ENCODE measurements at regions not wholly inside any gene's neighbourhood (a gene's known extent, or its start where the extent isn't known, plus 50 kb on each side); places are given as distances from the start of the nearest gene placed in this dataset.

DNA sequence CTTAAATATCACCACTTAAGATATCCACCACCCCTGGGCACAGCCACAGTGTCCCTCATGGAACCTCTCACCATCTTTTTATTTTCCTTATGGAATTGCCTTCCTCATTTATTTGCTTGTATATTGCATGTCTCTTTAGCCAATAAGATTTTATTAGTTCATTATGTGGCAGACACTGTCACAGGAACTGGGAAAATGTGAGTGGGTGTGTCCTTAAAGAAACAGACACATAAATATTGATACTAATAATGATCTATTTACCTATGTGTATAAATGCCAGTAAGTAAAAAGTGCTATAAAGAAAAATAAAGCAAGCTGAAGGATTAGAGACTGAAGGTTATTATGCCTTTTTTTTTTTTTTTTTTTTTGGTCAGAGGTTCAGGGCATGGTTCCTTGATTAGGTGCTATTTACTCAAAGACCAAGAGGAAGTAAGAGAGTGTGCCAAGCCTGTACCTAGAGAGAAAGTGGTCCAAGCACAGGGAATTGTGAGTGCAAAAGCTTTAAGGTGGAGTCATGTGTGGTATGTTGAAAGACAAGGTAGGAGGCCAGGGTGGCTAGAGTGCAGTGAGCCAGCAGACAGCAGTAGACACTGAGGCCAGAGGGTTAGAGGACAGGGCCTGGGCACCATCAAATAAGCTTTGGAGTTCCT lies 589.0 kb downstream of the USP25 start:
- no peaks in the 10 kb centered on the region for H3K9me3 ChIP-seq
- no peaks in the 10 kb centered on the region for H3K4me1 Mint-ChIP-seq (ENCODE audit: low read depth, unreplicated experiment)
- CTCF ChIA-PET: no interaction called here
- DNase-seq: no peak
- no peaks in the 10 kb centered on the region for H3K36me3 ChIP-seq (ENCODE audit: control insufficient read depth, insufficient read depth, low read length)
- no peak overlapping the region for H3K27ac Mint-ChIP-seq (ENCODE audit: unreplicated experiment)
- no peak overlapping the region for H3K4me3 ChIP-seq (ENCODE audit: low read depth, low read length)
- no peaks in the 10 kb centered on the region for H3K9me3 Mint-ChIP-seq (ENCODE audit: unreplicated experiment)
- BruUV-seq (replicated peaks): no TSS peak
- TF ChIP-seq, protein P1, sequence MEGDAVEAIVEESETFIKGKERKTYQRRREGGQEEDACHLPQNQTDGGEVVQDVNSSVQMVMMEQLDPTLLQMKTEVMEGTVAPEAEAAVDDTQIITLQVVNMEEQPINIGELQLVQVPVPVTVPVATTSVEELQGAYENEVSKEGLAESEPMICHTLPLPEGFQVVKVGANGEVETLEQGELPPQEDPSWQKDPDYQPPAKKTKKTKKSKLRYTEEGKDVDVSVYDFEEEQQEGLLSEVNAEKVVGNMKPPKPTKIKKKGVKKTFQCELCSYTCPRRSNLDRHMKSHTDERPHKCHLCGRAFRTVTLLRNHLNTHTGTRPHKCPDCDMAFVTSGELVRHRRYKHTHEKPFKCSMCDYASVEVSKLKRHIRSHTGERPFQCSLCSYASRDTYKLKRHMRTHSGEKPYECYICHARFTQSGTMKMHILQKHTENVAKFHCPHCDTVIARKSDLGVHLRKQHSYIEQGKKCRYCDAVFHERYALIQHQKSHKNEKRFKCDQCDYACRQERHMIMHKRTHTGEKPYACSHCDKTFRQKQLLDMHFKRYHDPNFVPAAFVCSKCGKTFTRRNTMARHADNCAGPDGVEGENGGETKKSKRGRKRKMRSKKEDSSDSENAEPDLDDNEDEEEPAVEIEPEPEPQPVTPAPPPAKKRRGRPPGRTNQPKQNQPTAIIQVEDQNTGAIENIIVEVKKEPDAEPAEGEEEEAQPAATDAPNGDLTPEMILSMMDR (IDR thresholded peaks at IDR 0.05; ENCODE audit: insufficient read depth in 1 of 2, low read depth in 1 of 2, low read length in 1 of 2, severe bottlenecking in 1 of 2, unreplicated experiment in 1 of 2): no peak
- POLR2A ChIA-PET: no interaction called here
- no peaks in the 10 kb centered on the region for H3K27me3 ChIP-seq (replicated peaks; ENCODE audit: control insufficient read depth, insufficient read depth, low read length)
- H3K4me3 Mint-ChIP-seq (ENCODE audit: unreplicated experiment): no peak overlapping the region
- no peaks in the 10 kb centered on the region for H3K4me1 ChIP-seq
- peaks cover 4% of the 10 kb centered on the region for H3K27me3 Mint-ChIP-seq (ENCODE audit: insufficient read depth, unreplicated experiment)
- no peaks in the 10 kb centered on the region for H3K36me3 Mint-ChIP-seq (ENCODE audit: insufficient read depth, unreplicated experiment)
- intact Hi-C loops (cut with micrococcal nuclease; ENCODE audit: unreplicated experiment): loop anchor here (10.0 kb wide), 1 partner anchor 64 kb away; no protein-coding TSS in a partner anchor

DNA sequence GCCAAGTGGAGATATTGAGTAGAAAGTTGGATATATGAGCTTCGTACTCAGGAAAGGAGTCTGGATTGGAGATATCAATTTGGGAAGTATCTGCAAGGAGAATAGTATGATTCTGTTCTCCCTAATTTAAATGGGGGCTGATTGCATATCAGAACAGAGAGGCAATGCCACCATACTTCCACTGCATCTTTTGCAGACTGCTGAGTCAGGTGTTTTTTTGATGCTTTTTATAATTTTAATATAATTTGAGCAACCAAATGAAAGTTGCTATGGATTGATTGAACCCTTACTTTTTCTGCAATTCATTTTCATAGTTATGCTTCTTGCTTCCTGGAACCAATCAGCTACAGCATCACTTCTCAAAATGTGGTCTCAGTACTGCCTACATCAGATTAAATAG lies 590.3 kb downstream of the USP25 start:
- TF ChIP-seq, protein P1 (IDR thresholded peaks at IDR 0.05; ENCODE audit: insufficient read depth in 1 of 2, low read depth in 1 of 2, low read length in 1 of 2, severe bottlenecking in 1 of 2, unreplicated experiment in 1 of 2): no peak
- no peaks in the 10 kb centered on the region for H3K4me1 Mint-ChIP-seq (ENCODE audit: low read depth, unreplicated experiment)
- Histone ChIP-seq H3K36me3 (ENCODE audit: control insufficient read depth, insufficient read depth, low read length) (no peaks in the 10 kb centered on the region), H3K9me3 (no peaks in the 10 kb centered on the region), H3K27me3 (replicated peaks; ENCODE audit: control insufficient read depth, insufficient read depth, low read length) (no peaks in the 10 kb centered on the region), H3K4me1 (no peaks in the 10 kb centered on the region), H3K4me3 (ENCODE audit: low read depth, low read length) (no peak overlapping the region)
- POLR2A ChIA-PET: no interaction called here
- H3K9me3 Mint-ChIP-seq (ENCODE audit: unreplicated experiment): no peaks in the 10 kb centered on the region
- peaks cover 4% of the 10 kb centered on the region for H3K27me3 Mint-ChIP-seq (ENCODE audit: insufficient read depth, unreplicated experiment)
- no peak overlapping the region for H3K27ac Mint-ChIP-seq (ENCODE audit: unreplicated experiment)
- intact Hi-C loops (cut with micrococcal nuclease; ENCODE audit: unreplicated experiment): no loop called here
- no TSS peak for BruUV-seq (replicated peaks)
- no peaks in the 10 kb centered on the region for H3K36me3 Mint-ChIP-seq (ENCODE audit: insufficient read depth, unreplicated experiment)
- no peak overlapping the region for H3K4me3 Mint-ChIP-seq (ENCODE audit: unreplicated experiment)
- no peak for DNase-seq
- CTCF ChIA-PET: no interaction called here

DNA sequence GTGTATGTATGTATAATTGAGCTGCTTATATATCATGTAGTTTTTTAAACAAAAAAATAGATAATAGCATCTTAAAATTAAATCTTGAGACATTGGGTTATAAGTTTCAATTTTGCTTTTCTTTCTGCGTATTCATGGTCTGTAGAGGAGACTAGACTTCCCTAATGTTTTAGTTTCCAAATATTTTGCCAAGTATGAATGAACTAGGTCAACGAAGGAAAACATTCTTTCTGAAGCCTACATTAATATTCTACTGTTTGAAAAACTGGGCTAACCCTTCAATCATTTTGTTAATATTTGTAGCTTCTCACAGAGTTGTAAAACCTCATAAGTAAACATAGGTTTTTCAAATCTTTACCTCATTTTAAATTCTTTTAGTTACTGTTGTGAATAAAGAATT lies 592.7 kb downstream of the USP25 start:
- TF ChIP-seq, protein P1 (IDR thresholded peaks at IDR 0.05; ENCODE audit: insufficient read depth in 1 of 2, low read depth in 1 of 2, low read length in 1 of 2, severe bottlenecking in 1 of 2, unreplicated experiment in 1 of 2): no peak
- H3K36me3 Mint-ChIP-seq (ENCODE audit: insufficient read depth, unreplicated experiment): no peaks in the 10 kb centered on the region
- Histone ChIP-seq H3K27me3 (replicated peaks; ENCODE audit: control insufficient read depth, insufficient read depth, low read length) (no peaks in the 10 kb centered on the region), H3K4me3 (ENCODE audit: low read depth, low read length) (no peak overlapping the region), H3K9me3 (no peaks in the 10 kb centered on the region), H3K4me1 (no peaks in the 10 kb centered on the region), H3K36me3 (ENCODE audit: control insufficient read depth, insufficient read depth, low read length) (no peaks in the 10 kb centered on the region)
- BruUV-seq (replicated peaks): no TSS peak
- no peak overlapping the region for H3K4me3 Mint-ChIP-seq (ENCODE audit: unreplicated experiment)
- ChIA-PET CTCF (no interaction called here), POLR2A (no interaction called here)
- DNase-seq: no peak
- H3K9me3 Mint-ChIP-seq (ENCODE audit: unreplicated experiment): no peaks in the 10 kb centered on the region
- no peaks in the 10 kb centered on the region for H3K4me1 Mint-ChIP-seq (ENCODE audit: low read depth, unreplicated experiment)
- intact Hi-C loops (cut with micrococcal nuclease; ENCODE audit: unreplicated experiment): no loop called here
- no peak overlapping the region for H3K27ac Mint-ChIP-seq (ENCODE audit: unreplicated experiment)
- peaks cover 4% of the 10 kb centered on the region for H3K27me3 Mint-ChIP-seq (ENCODE audit: insufficient read depth, unreplicated experiment)
